ENCODE measurements at regions not wholly inside any gene's neighbourhood (a gene's known extent, or its start where the extent isn't known, plus 50 kb on each side); places are given as distances from the start of the nearest gene placed in this dataset.
"Not testable (repeated sequence)": the region's sequence is repeated elsewhere in the genome, so short reads cannot be mapped to it uniquely, and the experiment has no call there.

DNA sequence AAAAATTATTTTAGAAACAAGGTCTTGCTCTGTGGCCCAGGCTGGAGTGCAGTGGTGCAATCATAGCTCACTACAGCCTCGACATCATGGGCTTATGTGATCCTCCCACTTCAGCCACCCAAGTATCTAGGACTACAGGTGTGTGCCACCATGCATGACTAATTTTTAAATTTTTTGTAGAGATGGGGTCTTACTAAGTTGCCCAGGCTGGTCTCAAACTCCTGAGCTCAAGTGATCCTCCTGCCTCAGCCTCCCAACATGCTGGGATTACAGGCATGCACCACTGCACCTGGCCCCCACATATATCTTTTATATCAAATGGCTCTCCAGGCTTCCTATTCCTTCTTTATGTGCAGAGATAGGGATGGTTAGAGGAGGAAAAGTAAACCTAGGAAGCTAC is 91.2 kb upstream of the SVIL start:
- DNase-seq (ENCODE audit: low spot score): not testable (repeated sequence)

DNA sequence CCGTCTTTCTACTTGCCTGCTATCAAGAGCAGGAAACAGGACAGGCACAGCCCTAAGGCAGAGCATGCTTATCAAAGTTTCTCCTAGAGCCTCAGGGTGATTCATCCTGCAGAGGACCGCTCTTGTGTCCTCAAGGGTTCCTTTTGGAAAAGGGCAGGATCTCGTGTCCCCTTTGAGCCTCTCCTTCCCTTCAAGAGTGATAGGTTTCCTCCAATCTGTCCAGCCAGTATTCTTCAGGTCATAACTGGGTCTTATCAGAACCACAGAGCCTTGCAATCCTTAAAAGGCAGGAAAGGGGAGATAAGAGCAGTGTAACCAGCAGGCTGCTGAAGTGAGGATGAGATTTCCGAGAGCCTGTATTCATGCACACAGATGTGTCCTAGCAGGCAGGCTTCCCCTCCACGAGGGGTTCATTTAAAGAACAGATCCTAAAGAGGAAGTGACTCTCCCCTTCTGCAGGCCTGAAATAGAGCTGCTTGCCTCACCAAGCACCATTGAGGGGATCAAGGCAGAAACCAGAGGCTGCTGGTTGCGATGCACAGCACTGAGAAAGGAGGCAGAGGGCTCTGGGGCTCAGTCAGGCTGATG is 90.5 kb upstream of the SVIL start:
- DNase-seq (ENCODE audit: low spot score): no peak

DNA sequence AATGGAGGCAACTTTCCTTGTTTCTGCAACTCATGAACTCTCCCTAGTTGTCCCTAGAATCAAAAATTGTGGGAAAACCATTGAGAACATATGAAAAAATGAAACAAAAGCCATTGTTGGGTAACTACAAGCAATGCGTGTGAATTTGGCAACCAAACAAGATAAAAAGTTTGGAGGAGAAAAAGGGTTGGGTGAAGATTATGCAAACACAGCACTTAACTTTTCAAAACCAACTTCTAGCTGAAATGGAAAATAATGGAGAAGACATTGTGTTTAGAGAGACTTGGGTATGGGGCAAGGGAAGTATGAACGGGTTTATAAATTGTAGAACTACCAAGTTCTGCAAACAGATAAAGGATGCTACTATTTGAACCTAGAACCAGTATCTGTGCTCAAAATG is 89.0 kb upstream of the SVIL start:
- no peak for DNase-seq (ENCODE audit: low spot score)

DNA sequence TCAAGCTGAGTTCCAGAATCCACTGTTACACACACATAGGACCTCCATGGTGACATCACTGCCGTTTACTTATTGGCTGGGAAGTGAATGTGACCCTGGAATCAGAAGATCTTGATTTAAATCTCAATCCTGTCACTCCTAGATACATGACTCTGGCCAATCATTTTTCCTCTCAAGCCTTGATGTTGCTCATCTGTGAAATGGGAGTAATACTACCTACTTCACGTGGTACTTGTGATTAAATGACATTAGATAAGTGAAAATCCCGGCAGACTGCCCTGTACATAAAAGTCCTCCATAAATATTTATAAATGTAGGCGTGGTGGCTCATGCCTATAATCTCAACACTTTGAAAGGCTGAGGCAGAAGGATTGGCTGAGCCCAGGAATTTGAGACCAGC is 88.0 kb upstream of the SVIL start:
- no peak for DNase-seq (ENCODE audit: low spot score)

DNA sequence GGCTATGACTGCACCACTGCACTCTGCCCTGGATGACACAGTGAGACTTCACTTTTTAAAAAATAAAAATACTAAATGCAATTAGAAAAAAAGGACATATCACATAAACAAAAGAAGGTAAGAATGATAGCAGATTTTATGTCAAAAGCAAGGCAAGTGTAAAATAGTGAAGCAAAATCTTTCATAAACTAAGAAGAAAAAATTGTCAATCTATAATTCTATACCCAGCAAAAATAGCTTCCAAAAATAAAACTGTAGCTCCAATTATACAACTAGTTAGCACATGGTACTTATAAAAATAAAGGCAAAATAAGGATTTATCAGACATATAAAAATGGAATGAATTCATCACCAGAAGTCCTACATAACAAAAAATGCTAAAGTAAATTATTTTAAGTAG is 85.4 kb upstream of the SVIL start:
- DNase-seq (ENCODE audit: low spot score): no peak

DNA sequence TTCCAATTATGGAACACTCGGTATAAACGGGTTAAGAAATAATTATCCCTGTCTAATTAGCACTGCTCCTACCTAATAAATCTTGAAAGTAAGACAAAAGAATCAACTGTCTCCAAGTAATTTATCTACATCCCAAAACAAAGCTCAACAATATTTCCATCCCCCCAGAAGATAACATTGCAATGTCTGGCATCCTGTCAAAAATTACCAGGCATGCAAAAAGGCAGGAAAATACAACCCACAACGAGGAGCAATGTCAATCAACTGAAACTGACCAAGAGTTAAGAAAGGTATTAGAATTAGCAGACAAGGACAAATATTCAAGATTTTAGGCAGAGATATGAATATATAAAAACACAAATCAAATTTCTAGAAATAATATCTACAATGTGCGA is 84.5 kb upstream of the SVIL start:
- DNase-seq (ENCODE audit: low spot score): peak; percentile 27

DNA sequence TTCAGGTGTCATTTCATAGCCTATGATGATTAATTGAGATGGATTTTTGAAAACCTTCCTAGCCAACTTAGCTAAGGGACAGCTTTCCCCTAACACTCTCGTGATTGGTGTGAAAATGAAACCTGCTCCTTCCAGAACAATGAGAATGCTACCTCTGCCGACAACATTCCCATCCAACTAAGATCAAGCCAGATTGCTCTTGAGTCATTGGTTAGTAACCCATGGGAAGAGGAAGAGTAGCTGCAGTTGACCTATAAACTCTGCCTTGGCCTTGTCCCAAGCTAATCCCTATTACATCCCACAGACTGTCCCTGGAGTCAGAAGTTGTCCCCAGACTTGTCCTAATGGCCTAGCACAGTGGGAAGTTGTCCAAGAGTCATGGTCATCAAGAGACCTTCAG is 80.5 kb upstream of the SVIL start:
- peak; percentile 33 for DNase-seq (ENCODE audit: low spot score)

DNA sequence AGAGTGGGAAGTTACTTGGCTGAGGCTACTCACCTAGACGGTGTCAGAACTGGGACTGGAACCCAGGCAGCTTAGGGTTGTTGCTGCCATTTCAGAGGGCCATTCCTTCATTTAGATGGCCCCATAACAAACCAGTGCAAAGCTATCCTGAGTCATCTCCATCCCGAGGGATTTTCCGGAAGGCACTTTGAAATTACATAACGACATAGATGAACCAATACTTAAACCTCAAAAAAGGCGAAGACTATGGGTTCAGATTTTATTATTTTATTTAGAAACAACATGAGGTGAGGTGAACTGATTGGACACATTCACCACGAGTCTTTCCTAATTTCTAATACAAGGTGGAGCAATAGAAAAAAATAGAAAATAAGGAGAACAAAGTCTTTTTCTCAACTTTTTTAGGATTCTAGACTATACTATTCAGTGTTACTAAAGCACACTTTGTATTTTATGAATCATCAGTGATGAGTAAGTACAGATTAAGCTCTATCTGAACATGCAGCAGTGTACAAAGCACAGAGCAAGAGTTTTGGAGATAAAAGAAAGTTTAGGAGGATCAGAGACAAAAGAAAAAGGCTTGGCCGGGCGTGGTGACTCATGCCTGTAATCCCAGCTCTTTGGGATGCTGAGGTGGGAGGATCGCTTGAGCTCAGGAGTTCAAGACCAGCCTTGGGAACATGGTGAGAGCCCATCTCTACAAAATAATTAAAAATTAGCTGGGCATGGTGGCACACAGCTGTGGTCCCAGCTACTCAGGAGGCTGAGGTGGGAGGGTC is 79.5 kb upstream of the SVIL start:
- DNase-seq (ENCODE audit: low spot score): peak; percentile 81

DNA sequence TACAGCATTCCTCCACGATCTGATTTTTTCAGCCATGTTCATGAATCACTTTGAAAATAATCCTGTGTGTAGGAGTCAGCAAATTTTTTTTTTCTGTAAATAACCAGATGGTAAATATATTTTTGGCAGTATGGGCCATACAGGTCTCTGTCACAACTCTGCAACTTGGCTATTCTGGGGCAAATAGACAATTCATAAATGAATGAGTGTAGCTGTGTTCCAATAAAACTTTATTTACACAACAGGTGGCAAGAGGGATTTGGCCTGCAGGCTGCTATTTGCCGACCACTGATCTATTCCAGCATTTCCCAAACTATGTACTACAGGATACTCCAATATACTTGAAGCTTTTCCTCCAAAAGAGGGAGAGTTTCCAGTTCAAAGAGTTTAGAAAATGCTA is 78.7 kb upstream of the SVIL start:
- no peak for DNase-seq (ENCODE audit: low spot score)

DNA sequence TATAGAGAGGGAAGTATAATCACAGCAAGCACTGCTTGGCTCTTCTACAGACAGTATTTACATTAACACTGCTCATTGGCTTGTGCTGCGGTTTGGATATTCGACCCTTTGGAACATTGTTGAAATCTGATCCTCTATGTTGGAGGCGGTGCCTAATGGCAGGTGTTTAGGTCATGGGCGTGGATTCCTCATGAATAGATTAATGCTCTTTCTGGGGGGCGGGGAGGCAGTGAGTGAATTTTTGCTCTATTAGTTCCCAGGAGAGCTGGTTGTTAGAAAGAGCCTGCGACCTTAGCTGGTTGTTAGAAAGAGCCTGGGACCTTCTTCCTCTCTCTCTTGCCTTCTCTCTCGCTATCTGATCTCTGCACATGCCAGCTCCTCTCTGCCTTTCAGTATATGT is 77.3 kb upstream of the SVIL start:
- DNase-seq (ENCODE audit: low spot score): no peak

DNA sequence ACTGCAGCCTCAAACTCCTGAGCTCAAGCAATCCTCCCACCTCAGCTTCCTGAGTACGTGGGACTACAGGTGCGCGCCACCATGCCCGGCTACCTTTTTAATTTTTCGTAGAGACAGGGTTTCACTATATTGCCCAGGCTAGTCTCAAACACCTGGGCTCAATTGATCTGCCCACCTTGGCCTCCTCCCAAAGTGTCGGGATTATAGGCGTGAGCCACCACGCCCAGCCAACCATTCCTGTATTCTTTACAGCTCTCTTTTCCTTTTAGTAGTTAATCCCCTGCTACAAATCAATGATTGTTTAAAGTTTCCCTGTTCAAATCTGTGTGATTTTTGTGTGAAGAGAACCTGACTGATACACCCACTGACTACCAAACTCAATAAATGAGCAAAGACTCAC is 75.4 kb upstream of the SVIL start:
- DNase-seq (ENCODE audit: low spot score): no peak

DNA sequence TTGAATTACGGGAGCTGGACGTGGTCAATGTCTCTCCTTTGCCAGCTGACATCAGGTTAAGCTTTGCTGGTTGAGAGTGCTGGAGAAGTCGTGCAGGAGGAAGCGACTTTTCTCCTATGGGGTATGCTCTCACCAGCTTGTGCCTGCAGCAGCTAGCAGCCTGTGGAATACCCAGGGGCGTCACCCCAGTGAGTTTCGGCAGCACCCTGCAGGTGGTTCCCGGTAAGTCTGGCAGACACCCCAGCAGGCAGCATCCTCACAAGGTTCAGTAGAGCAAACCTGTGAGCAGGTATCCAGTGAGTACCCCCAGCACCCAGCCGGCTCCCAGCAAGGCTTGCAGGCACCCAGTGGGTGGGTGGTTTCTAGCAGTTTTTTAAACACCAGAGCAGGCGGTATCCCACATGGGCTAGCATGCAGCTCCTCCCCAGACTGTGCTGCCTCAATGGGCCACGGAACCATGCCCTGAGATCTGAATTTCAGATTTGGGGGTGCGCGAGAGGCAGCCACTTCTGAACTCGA is 74.8 kb upstream of the SVIL start:
- DNase-seq (ENCODE audit: low spot score): no peak

DNA sequence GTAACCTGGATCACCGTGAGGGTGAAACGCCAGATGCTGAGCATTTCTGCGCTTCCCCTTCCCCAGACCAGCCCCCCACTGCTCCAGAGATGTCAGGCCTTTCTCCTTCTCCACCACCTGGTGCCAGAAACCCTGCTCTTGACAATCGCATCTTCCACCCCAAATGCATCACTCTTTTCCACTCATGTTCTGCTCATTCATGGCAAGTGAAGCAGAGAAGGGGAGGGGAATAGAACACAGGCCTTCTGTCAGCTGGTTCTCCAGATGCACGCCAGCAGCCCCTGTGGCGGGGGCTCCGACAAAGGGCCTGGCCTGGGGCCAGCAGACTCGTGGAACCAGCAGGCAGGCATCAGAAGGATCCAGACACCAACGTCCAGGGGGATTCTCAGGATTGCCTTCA is 68.5 kb upstream of the SVIL start:
- no peak for DNase-seq (ENCODE audit: low spot score)

DNA sequence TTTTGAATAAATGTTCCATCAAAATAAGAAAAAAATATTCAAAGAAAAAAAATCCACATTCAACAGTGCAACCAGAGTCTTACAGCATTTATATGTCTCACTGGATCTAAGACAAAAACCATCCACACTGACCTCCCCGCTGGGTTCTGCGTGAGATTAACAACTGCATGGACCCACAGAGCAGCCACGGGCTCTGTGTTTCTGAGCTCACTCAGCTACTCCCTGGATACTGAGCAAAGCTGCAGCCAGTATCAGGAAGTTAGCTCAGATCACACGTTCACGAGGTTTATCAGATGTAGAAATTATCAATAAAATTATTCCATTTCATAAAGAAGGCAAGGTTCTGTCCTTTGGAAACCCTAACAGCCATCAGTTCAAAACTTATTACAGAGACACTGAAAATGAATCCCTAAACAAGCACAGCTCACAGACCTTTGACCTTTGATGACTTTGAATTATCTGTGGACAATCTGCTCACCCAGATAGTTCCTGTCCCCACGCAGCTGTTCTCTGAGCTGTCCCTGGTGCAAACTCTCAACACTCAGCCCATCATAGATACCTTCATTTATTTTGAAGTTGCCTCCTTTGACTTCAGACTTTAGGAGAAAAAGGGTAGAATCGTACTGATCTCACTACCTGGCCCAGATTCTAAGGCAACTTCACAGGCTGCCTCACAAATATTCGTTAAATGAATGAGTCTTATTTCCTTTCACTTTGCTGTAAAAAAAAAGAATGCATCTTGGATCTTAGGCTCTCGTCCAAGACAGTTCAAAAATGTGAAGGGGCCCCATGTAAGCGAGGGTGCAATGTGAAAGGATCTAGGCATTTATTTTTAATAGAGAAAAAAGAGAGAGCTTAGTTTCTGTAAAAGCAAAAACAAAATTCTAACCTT is 67.7 kb upstream of the SVIL start:
- DNase-seq (ENCODE audit: low spot score): no peak

DNA sequence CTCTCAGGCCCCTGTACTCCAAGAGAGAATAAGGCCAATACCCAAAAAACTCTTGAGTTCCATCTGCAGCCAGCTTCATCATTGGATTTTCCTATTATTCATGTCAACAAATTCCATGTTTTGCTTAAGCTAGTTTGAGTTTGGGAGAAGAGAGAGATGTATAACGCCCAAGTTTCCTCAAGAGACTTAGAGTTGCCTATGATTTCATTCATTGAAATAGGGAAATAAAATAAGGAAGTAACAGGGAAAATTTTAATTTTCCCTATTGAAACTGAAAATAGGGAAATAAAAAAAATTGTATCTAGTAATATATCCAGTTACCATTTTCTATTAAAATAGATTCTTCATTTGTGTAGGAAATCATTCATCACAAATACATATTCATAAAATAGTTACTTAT is 66.5 kb upstream of the SVIL start:
- no peak for DNase-seq (ENCODE audit: low spot score)

DNA sequence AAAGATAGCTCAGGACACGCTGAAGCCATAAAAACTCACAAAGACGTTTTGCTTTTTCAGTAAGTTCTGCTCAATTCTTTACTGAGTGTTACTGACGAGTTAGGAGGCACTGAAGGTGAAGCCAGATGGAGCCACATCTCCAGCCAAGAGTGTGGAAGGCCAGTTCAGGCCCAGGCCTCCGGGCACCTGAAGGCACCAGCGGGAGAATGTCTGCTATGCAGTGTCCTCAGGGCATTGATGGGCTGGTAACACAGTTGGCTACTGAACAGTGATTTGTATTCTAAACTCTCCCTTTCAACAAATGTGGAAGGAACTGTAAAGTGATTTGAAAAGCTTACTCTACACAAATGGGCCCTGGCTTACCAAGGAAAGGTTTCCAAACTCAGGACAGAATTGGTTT is 64.8 kb upstream of the SVIL start:
- DNase-seq (ENCODE audit: low spot score): no peak

DNA sequence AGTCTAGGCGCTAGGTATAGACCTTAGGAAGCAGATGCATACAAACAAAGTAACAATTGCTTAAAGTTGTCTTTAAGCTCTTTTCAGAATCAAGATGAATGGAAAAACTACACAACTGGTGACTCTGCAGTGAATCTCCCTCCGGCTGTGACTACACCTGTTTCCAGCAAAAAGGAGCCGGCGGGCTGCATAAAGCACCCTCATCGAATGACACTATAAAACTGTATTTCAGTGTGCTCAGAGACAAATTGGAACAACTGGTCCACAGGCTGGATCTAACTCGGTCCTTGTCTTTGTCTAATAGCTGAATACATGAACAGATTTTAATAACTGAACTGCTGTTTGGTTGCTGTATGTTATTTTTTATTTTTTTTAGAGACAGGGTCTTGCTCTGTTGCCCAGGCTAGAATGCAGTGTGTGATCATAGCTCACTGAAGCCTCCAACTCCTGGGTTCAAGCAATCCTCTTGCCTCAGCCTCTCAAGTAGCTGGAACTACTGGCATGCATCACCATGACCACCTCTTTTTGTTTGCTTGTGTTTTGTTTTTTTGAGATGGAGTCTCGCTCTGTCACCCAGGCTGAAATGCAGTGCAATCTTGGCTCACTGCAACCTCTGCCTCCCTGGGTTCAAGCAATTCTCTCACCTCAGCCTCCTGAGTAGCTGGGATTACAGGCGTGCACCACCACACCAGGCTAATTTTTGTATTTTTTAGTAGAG is 64.2 kb upstream of the SVIL start:
- no peak for DNase-seq (ENCODE audit: low spot score)

DNA sequence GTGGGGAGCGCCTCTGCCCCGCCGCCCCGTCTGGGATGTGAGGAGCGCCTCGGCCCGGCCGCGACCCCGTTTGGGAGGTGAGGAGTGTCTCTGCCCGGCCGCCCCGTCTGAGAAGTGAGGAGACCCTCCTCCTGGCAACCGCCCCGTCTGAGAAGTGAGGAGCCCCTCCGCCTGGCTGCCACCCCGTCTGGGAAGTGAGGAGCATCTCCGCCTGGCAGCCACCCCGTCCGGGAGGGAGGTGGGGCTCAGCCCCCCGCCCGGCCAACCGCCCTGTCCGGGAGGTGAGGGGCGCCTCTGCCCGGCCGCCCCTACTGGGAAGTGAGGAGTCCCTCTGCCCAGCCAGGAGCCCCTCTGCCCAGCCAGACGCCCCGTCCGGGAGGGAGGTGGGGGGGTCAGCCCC is 61.8 kb upstream of the SVIL start:
- DNase-seq (ENCODE audit: low spot score): not testable (repeated sequence)

DNA sequence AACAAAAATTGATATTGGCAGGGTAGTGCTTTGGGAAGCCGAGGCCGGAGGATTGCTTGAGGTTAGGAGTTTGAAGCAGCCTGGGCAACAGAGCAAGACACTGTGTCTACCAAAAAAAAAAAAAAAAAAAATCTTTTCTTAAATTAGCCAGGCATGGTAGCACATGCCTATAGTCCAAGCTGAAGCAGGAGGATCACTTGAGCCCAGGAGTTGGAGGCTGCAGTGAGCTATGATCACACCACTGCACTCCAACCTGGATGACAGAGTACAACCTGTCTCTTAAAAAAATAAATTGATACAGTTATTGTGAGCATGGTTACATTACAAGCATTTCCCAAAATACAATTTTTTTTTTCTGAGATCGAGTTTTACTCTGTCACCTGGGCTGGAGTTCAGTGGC is 59.4 kb upstream of the SVIL start:
- DNase-seq (ENCODE audit: low spot score): no peak

DNA sequence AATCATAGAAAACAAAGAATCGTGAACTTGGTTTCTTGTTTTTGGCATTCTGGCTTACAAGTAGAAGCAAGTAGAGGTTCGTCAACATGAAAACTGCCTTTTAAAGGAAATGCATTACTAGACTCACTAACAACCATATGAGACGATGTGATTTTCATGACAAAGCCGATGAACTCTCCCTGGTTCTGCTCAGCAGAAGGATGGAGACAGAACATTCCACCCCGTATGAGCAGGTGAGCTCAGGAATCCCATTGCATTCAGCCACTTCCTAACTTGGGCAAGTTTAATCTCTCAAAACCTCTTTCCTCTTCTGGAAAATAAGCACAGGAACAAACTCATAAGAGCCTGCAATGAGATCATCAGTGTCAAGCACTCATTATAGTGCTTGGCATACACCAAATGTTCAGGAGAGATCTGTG is 57.4 kb upstream of the SVIL start:
- DNase-seq (ENCODE audit: low spot score): peak; percentile 33

DNA sequence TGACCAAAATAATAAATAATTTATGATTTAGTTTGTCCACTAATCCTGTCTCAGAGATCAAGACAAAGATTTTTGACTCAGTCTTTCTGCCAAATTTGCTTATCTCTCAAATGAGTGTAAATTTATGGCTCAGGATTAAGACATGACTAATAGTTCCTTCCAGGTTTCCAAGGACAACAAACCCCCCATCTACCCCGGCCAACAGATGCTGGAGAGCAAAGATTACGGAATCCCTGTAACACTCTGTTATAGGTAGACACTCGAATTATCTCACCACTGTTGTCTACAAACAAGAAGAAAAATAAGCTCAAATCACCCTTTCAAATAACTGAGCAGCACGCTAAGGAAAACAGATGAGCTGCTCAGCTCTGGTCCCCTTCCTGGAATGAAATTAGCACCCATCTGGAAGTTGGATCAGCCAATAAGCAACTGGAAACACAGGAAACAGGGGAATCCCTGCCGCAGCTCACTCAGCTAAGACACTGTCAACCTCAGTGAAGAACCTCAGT is 56.8 kb upstream of the SVIL start:
- peak; percentile 34 for DNase-seq (ENCODE audit: low spot score)

DNA sequence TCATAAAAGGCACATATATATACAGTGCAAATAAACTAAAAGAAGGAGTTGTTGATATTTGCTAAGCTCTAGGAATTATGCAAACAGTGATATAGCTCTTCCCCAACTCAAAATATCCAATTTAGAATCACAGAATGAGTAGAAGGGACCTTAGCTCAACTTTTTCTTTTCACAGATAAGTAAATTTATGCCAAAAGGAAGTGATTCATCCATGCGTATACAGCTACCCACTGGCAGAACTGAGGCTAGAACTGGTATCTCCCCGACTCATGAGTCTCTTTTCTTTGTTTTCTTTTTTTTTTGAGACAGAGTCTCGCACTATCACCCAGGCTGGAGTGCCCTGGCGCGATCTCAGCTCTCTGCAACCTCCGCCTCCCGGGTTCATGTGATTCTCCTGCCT is 54.2 kb upstream of the SVIL start:
- peak; percentile 80 for DNase-seq (ENCODE audit: low spot score)
